ENCODE measurements at regions not wholly inside any gene's neighbourhood (a gene's known extent, or its start where the extent isn't known, plus 50 kb on each side); places are given as distances from the start of the nearest gene placed in this dataset.

GRCh38 chr13:110774490-110774889, 61.0 kb downstream of the ING1 start:
- Histone ChIP-seq H3K9me3 (ENCODE audit: control insufficient read depth in 1 of 2, insufficient read depth in 1 of 2, low read depth in 1 of 2, low read length in 2 of 2) (no peaks in the 10 kb centered on the region), H3K4me1 (ENCODE audit: control insufficient read depth in 1 of 2, insufficient read depth in 2 of 2, low read length in 2 of 2) (no peaks in the 10 kb centered on the region), H4K20me1 (ENCODE audit: insufficient read depth) (no peaks in the 10 kb centered on the region), H3K27ac (ENCODE audit: low read depth, low read length) (no peak overlapping the region), H3K4me2 (ENCODE audit: low read length) (no peak overlapping the region), H3K79me2 (ENCODE audit: insufficient read depth, low read length) (no peaks in the 10 kb centered on the region), H3K9me2 (ENCODE audit: insufficient read depth) (no peaks in the 10 kb centered on the region), H3K36me3 (ENCODE audit: control insufficient read depth in 1 of 2, insufficient read depth in 2 of 2, low read length in 2 of 2) (no peaks in the 10 kb centered on the region), H3K4me3 (replicated peaks in 1 of 2; ENCODE audit: low read depth in 1 of 2, low read length in 2 of 2) (no peak overlapping the region), H2AFZ (ENCODE audit: low read depth, low read length, poor library complexity, severe bottlenecking) (no peak overlapping the region), H3K9ac (ENCODE audit: low read length) (no peak overlapping the region), H3K27me3 (ENCODE audit: insufficient read depth, low read length) (no peaks in the 10 kb centered on the region)
- BruUV-seq (replicated peaks): no TSS peak
- ChIA-PET CTCF (no interaction called here), POLR2A (no interaction called here), RAD21 (ENCODE audit: low non-redundant PET in 1 of 2, low total read pairs in 2 of 2, uncharacterized antibody in 2 of 2, unreplicated experiment in 2 of 2) (no interaction called here)
- intact Hi-C loops (cut with micrococcal nuclease): no loop called here
- no peak for TF ChIP-seq ZNF274 (IDR thresholded peaks at IDR 0.05; ENCODE audit: low read depth, low read length)
- no peak for TF ChIP-seq SP1 (IDR thresholded peaks at IDR 0.05; ENCODE audit: low read depth)
- TF ChIP-seq SIN3A (IDR thresholded peaks at IDR 0.05; ENCODE audit: low read depth): no peak
- TF ChIP-seq YY1 (IDR thresholded peaks at IDR 0.05; ENCODE audit: extremely low read depth, insufficient replicate concordance, low read depth, low read length): no peak
- no peak for TF ChIP-seq REST (IDR thresholded peaks at IDR 0.05; ENCODE audit: low read depth)
- no peak for TF ChIP-seq ELF1 (IDR thresholded peaks at IDR 0.05; ENCODE audit: borderline replicate concordance, low read depth)
- TF ChIP-seq CBX3 (IDR thresholded peaks at IDR 0.05; ENCODE audit: low read depth): no peak
- TF ChIP-seq POLR2AphosphoS5 (IDR thresholded peaks at IDR 0.05; ENCODE audit: low read depth, low read length): no peak
- no peak for TF ChIP-seq MAX (IDR thresholded peaks at IDR 0.05)
- no peak for TF ChIP-seq ATF3 (IDR thresholded peaks at IDR 0.05)
- no peak for TF ChIP-seq POLR2A (IDR thresholded peaks at IDR 0.05; ENCODE audit: borderline replicate concordance, extremely low read depth, insufficient read depth, insufficient read length)
- TF ChIP-seq EZH2 (IDR thresholded peaks at IDR 0.05): no peak
- no peak for TF ChIP-seq ZBTB33 (IDR thresholded peaks at IDR 0.05; ENCODE audit: extremely low read depth, insufficient replicate concordance, low read length)
- TF ChIP-seq CTCF (IDR thresholded peaks at IDR 0.05 in 2 of 3, conservative IDR thresholded peaks at IDR 0.05 in 1 of 3; ENCODE audit: borderline replicate concordance in 1 of 3, insufficient read depth in 1 of 3, low read depth in 2 of 3, low read length in 2 of 3): no peak
- no peak for ATAC-seq
- DNase-seq (ENCODE audit: low read depth, low spot score): no peak
